ENCODE measurements at regions not wholly inside any gene's neighbourhood (a gene's known extent, or its start where the extent isn't known, plus 50 kb on each side); places are given as distances from the start of the nearest gene placed in this dataset.

GRCh38 chr3:182735672-182736071, 57.6 kb upstream of the ATP11B start:
- H3K4me3 ChIP-seq (ENCODE audit: control insufficient read depth in 1 of 7, extremely low read depth in 1 of 7, insufficient read depth in 4 of 7, low read depth in 2 of 7, low read length in 6 of 7) = no peak overlapping the region
- peaks cover 0 to 3% (median 0%) of the 10 kb centered on the region in 5 experiments for H3K9me3 ChIP-seq (ENCODE audit: control extremely low read depth in 1 of 5, control insufficient read depth in 4 of 5, insufficient read depth in 2 of 5, low read depth in 1 of 5, low read length in 4 of 5)
- H3K27me3 ChIP-seq (replicated peaks in 2 of 5; ENCODE audit: control insufficient read depth in 4 of 5, insufficient read depth in 5 of 5, low read length in 4 of 5) = peaks cover 0 to 9% (median 0%) of the 10 kb centered on the region in 5 experiments
- POLR2A ChIA-PET = no interaction called here
- WGBS (ENCODE audit: insufficient coverage) = 100% methylated on average over 1 of the region's 2 CpGs
- CTCF ChIA-PET = no interaction called here
- no peaks in the 10 kb centered on the region for H3K36me3 ChIP-seq (ENCODE audit: control insufficient read depth in 4 of 4, insufficient read depth in 4 of 4, low read length in 3 of 4)
- no peak for DNase-seq
- H3K27ac ChIP-seq (ENCODE audit: insufficient read depth in 1 of 2, low read depth in 1 of 2, low read length in 2 of 2, poor library complexity in 1 of 2, severe bottlenecking in 2 of 2) = no peak overlapping the region
- peaks cover 0 to 4% (median 2%) of the 10 kb centered on the region in 4 experiments for H3K4me1 ChIP-seq (ENCODE audit: control extremely low read depth in 1 of 4, control insufficient read depth in 4 of 4, insufficient read depth in 4 of 4, low read length in 3 of 4)

GRCh38 chr3:182737825-182738224, 55.5 kb upstream of the ATP11B start:
- POLR2A ChIA-PET = no interaction called here
- Histone ChIP-seq H3K27ac (ENCODE audit: insufficient read depth in 1 of 2, low read depth in 1 of 2, low read length in 2 of 2, poor library complexity in 1 of 2, severe bottlenecking in 2 of 2) (no peak overlapping the region), H3K4me1 (ENCODE audit: control extremely low read depth in 1 of 4, control insufficient read depth in 4 of 4, insufficient read depth in 4 of 4, low read length in 3 of 4) (peaks cover 0 to 4% (median 2%) of the 10 kb centered on the region in 4 experiments), H3K4me3 (ENCODE audit: control insufficient read depth in 1 of 7, extremely low read depth in 1 of 7, insufficient read depth in 4 of 7, low read depth in 2 of 7, low read length in 6 of 7) (no peak overlapping the region), H3K36me3 (ENCODE audit: control insufficient read depth in 4 of 4, insufficient read depth in 4 of 4, low read length in 3 of 4) (no peaks in the 10 kb centered on the region), H3K27me3 (replicated peaks in 2 of 5; ENCODE audit: control insufficient read depth in 4 of 5, insufficient read depth in 5 of 5, low read length in 4 of 5) (peaks cover 0 to 10% (median 0%) of the 10 kb centered on the region in 5 experiments), H3K9me3 (ENCODE audit: control extremely low read depth in 1 of 5, control insufficient read depth in 4 of 5, insufficient read depth in 2 of 5, low read depth in 1 of 5, low read length in 4 of 5) (no peaks in the 10 kb centered on the region)
- CTCF ChIA-PET = interaction anchor here (0.8 kb wide), 1 partner anchor 94 kb away, joined by 3 read pairs; no protein-coding TSS in a partner anchor
- peak in 2 of 3 donors; percentile 17 to 27 for DNase-seq
- WGBS (ENCODE audit: insufficient coverage) = no CpG with 5 or more reads among the region's 2 CpGs

- Histone ChIP-seq H3K4me1 (ENCODE audit: control extremely low read depth in 1 of 4, control insufficient read depth in 4 of 4, insufficient read depth in 4 of 4, low read length in 3 of 4) (peaks cover 0 to 4% (median 2%) of the 10 kb centered on the region in 4 experiments), H3K27ac (ENCODE audit: insufficient read depth in 1 of 2, low read depth in 1 of 2, low read length in 2 of 2, poor library complexity in 1 of 2, severe bottlenecking in 2 of 2) (no peak overlapping the region), H3K9me3 (ENCODE audit: control extremely low read depth in 1 of 5, control insufficient read depth in 4 of 5, insufficient read depth in 2 of 5, low read depth in 1 of 5, low read length in 4 of 5) (no peaks in the 10 kb centered on the region), H3K36me3 (ENCODE audit: control insufficient read depth in 4 of 4, insufficient read depth in 4 of 4, low read length in 3 of 4) (no peaks in the 10 kb centered on the region), H3K4me3 (ENCODE audit: control insufficient read depth in 1 of 7, extremely low read depth in 1 of 7, insufficient read depth in 4 of 7, low read depth in 2 of 7, low read length in 6 of 7) (no peak overlapping the region), H3K27me3 (replicated peaks in 2 of 5; ENCODE audit: control insufficient read depth in 4 of 5, insufficient read depth in 5 of 5, low read length in 4 of 5) (peaks cover 0 to 10% (median 0%) of the 10 kb centered on the region in 5 experiments)
- POLR2A ChIA-PET = no interaction called here
- CTCF ChIA-PET = interaction anchor here (0.8 to 1.0 kb wide), 2 partner anchors 80 to 93 kb away, joined by 3 read pairs; no protein-coding TSS in a partner anchor
- no peak for DNase-seq
- WGBS (ENCODE audit: insufficient coverage) = 91% methylated on average over 1 of the region's 6 CpGs
Measured at GRCh38 chr3:182738583-182739411, 54.5 kb upstream of the ATP11B start.

- DNase-seq = no peak
- H3K4me3 ChIP-seq (ENCODE audit: control insufficient read depth in 1 of 7, extremely low read depth in 1 of 7, insufficient read depth in 4 of 7, low read depth in 2 of 7, low read length in 6 of 7) = no peak overlapping the region
- no peaks in the 10 kb centered on the region for H3K36me3 ChIP-seq (ENCODE audit: control insufficient read depth in 4 of 4, insufficient read depth in 4 of 4, low read length in 3 of 4)
- H3K27me3 ChIP-seq (replicated peaks in 2 of 5; ENCODE audit: control insufficient read depth in 4 of 5, insufficient read depth in 5 of 5, low read length in 4 of 5) = peaks cover 0 to 10% (median 0%) of the 10 kb centered on the region in 5 experiments
- ChIA-PET CTCF (no interaction called here), POLR2A (no interaction called here)
- WGBS (ENCODE audit: insufficient coverage) = 100% methylated on average over 3 of the region's 3 CpGs
- H3K9me3 ChIP-seq (ENCODE audit: control extremely low read depth in 1 of 5, control insufficient read depth in 4 of 5, insufficient read depth in 2 of 5, low read depth in 1 of 5, low read length in 4 of 5) = no peaks in the 10 kb centered on the region
- peaks cover 0 to 4% (median 2%) of the 10 kb centered on the region in 4 experiments for H3K4me1 ChIP-seq (ENCODE audit: control extremely low read depth in 1 of 4, control insufficient read depth in 4 of 4, insufficient read depth in 4 of 4, low read length in 3 of 4)
- no peak overlapping the region for H3K27ac ChIP-seq (ENCODE audit: insufficient read depth in 1 of 2, low read depth in 1 of 2, low read length in 2 of 2, poor library complexity in 1 of 2, severe bottlenecking in 2 of 2)
Measured at GRCh38 chr3:182739619-182740018, 53.7 kb upstream of the ATP11B start.

GRCh38 chr3:182740710-182741109, 52.6 kb upstream of the ATP11B start:
- no peak overlapping the region for H3K4me3 ChIP-seq (ENCODE audit: control insufficient read depth in 1 of 7, extremely low read depth in 1 of 7, insufficient read depth in 4 of 7, low read depth in 2 of 7, low read length in 6 of 7)
- H3K4me1 ChIP-seq (ENCODE audit: control extremely low read depth in 1 of 4, control insufficient read depth in 4 of 4, insufficient read depth in 4 of 4, low read length in 3 of 4) = peaks cover 0 to 4% (median 2%) of the 10 kb centered on the region in 4 experiments
- peak; percentile 2 to 41 (median 23) for DNase-seq
- H3K27me3 ChIP-seq (replicated peaks in 2 of 5; ENCODE audit: control insufficient read depth in 4 of 5, insufficient read depth in 5 of 5, low read length in 4 of 5) = peaks cover 0 to 10% (median 0%) of the 10 kb centered on the region in 5 experiments
- 32% methylated on average over 4 of the region's 6 CpGs for WGBS (ENCODE audit: insufficient coverage)
- no peaks in the 10 kb centered on the region for H3K36me3 ChIP-seq (ENCODE audit: control insufficient read depth in 4 of 4, insufficient read depth in 4 of 4, low read length in 3 of 4)
- no peak overlapping the region for H3K27ac ChIP-seq (ENCODE audit: insufficient read depth in 1 of 2, low read depth in 1 of 2, low read length in 2 of 2, poor library complexity in 1 of 2, severe bottlenecking in 2 of 2)
- H3K9me3 ChIP-seq (ENCODE audit: control extremely low read depth in 1 of 5, control insufficient read depth in 4 of 5, insufficient read depth in 2 of 5, low read depth in 1 of 5, low read length in 4 of 5) = no peaks in the 10 kb centered on the region
- ChIA-PET POLR2A (no interaction called here), CTCF (no interaction called here)

GRCh38 chr3:182741214-182741613, 52.1 kb upstream of the ATP11B start:
- ChIA-PET POLR2A (no interaction called here), CTCF (no interaction called here)
- DNase-seq = no peak
- Histone ChIP-seq H3K4me3 (ENCODE audit: control insufficient read depth in 1 of 7, extremely low read depth in 1 of 7, insufficient read depth in 4 of 7, low read depth in 2 of 7, low read length in 6 of 7) (no peak overlapping the region), H3K36me3 (ENCODE audit: control insufficient read depth in 4 of 4, insufficient read depth in 4 of 4, low read length in 3 of 4) (no peaks in the 10 kb centered on the region), H3K9me3 (ENCODE audit: control extremely low read depth in 1 of 5, control insufficient read depth in 4 of 5, insufficient read depth in 2 of 5, low read depth in 1 of 5, low read length in 4 of 5) (no peaks in the 10 kb centered on the region), H3K27ac (ENCODE audit: insufficient read depth in 1 of 2, low read depth in 1 of 2, low read length in 2 of 2, poor library complexity in 1 of 2, severe bottlenecking in 2 of 2) (no peak overlapping the region), H3K27me3 (replicated peaks in 2 of 5; ENCODE audit: control insufficient read depth in 4 of 5, insufficient read depth in 5 of 5, low read length in 4 of 5) (peaks cover 0 to 10% (median 0%) of the 10 kb centered on the region in 5 experiments), H3K4me1 (ENCODE audit: control extremely low read depth in 1 of 4, control insufficient read depth in 4 of 4, insufficient read depth in 4 of 4, low read length in 3 of 4) (peaks cover 0 to 4% (median 2%) of the 10 kb centered on the region in 4 experiments)
- WGBS (ENCODE audit: insufficient coverage) = 100% methylated on average over 3 of the region's 3 CpGs

All from common myeloid progenitor, CD34-positive (primary cell).